Neural cell (in vitro differentiated cells): ENCODE measurements at regions not wholly inside any gene's neighbourhood (a gene's known extent, or its start where the extent isn't known, plus 50 kb on each side); places are given as distances from the start of the nearest gene placed in this dataset.

Experiments used
- H2AFZ ChIP-seq: fragments of 200-600, 300-800 bp; sonication (generic), shearing (Covaris generic); 2 replicates; pipeline ENCODE4 v1.6.0; 2014; ENCODE audit warnings: low read depth, mild to moderate bottlenecking, antibody characterized with exemption, low read length, moderate library complexity
- H3F3A ChIP-seq: fragments of 200-600 bp; shearing (Covaris generic); 2 replicates; pipeline ENCODE4 v1.6.1; 2016; ENCODE audit warnings: mild to moderate bottlenecking, moderate library complexity, mixed read lengths, antibody characterized with exemption, low read length; ENCODE audit not compliant: insufficient read depth, poor library complexity, severe bottlenecking
- H3K27ac ChIP-seq: fragments of 200-600, 300-800 bp; sonication (generic), shearing (Covaris generic); 2 replicates; pipeline ENCODE4 v1.5.1; 2014; ENCODE audit warnings: mild to moderate bottlenecking, low read length, moderate library complexity
- H3K27me3 ChIP-seq: fragments of 300-800, 200-600 bp; sonication (generic), shearing (Covaris generic); 2 replicates; pipeline ENCODE4 v1.6.0; 2014; ENCODE audit warnings: mild to moderate bottlenecking, low read depth, low read length, moderate library complexity; ENCODE audit not compliant: insufficient read depth
- H3K36me3 ChIP-seq: fragments of 300-800, 200-600 bp; sonication (generic), shearing (Covaris generic); 2 replicates; pipeline ENCODE4 v1.5.1; 2014; ENCODE audit warnings: mild to moderate bottlenecking, antibody characterized with exemption, low read length, moderate library complexity; ENCODE audit not compliant: insufficient read depth
- H3K4me2 ChIP-seq: fragments of 300-800, 200-600 bp; sonication (generic), shearing (Covaris generic); 2 replicates; pipeline ENCODE4 v1.6.0; 2014; ENCODE audit warnings: mild to moderate bottlenecking, low read length
- H3K4me3 ChIP-seq: fragments of 300-800, 200-600 bp; sonication (generic), shearing (Covaris generic); 2 replicates; pipeline ENCODE4 v1.5.1; 2014; ENCODE audit warnings: mild to moderate bottlenecking, low read length, moderate library complexity
- H3K79me2 ChIP-seq: fragments of 200-600 bp; shearing (Covaris generic); replicated peaks from 2 replicates; pipeline ENCODE4 v1.6.0; 2014; ENCODE audit warnings: mild to moderate bottlenecking, low read length, moderate library complexity; ENCODE audit not compliant: insufficient read depth
- H3K9ac ChIP-seq: fragments of 300-800, 200-600 bp; sonication (generic), shearing (Covaris generic); 2 replicates; pipeline ENCODE4 v1.6.1; 2016; ENCODE audit warnings: mild to moderate bottlenecking, low read length, mixed read lengths
- H3K9me2 ChIP-seq: fragments of 200-600 bp; shearing (Covaris generic); 2 replicates; pipeline ENCODE4 v1.6.1; 2016; ENCODE audit warnings: mild to moderate bottlenecking, low read length, mixed read lengths; ENCODE audit not compliant: insufficient read depth
- H3K9me3 ChIP-seq: fragments of 200-600, 300-800 bp; sonication (generic), shearing (Covaris generic); 2 replicates; pipeline ENCODE4 v1.6.1; 2016; ENCODE audit warnings: mild to moderate bottlenecking, mixed run types, low read length, moderate library complexity, mixed read lengths
- H4K20me1 ChIP-seq: fragments of 200-600 bp; shearing (Covaris generic); 2 replicates; pipeline ENCODE4 v1.6.1; 2016; ENCODE audit warnings: mild to moderate bottlenecking, mixed run types; ENCODE audit not compliant: insufficient read depth
- EP300 ChIP-seq: fragments of 450-650 bp; conservative IDR thresholded peaks from 2 replicates; pipeline ENCODE4 v1.6.1; 2014; ENCODE audit warnings: antibody characterized with exemption, mild to moderate bottlenecking, moderate library complexity; ENCODE audit not compliant: poor library complexity, severe bottlenecking
- EZH2 ChIP-seq: fragments of 200-600, 300-800 bp; shearing (Covaris generic), sonication (generic); IDR thresholded peaks from 2 replicates; pipeline ENCODE4 v1.6.1; 2014; ENCODE audit warnings: antibody characterized with exemption, low read length, borderline replicate concordance, mild to moderate bottlenecking; ENCODE audit not compliant: insufficient read depth, poor library complexity, severe bottlenecking
- MXI1 ChIP-seq: fragments of 450-650 bp; conservative IDR thresholded peaks from 2 replicates; pipeline ENCODE4 v1.6.1; 2014; ENCODE audit warnings: antibody characterized with exemption, mild to moderate bottlenecking; ENCODE audit not compliant: poor library complexity, severe bottlenecking
- POLR2AphosphoS5 ChIP-seq: IDR thresholded peaks from 2 replicates; pipeline ENCODE4 v1.6.1; 2012
- RAD21 ChIP-seq: fragments of 450-650 bp; conservative IDR thresholded peaks from 2 replicates; pipeline ENCODE4 v1.6.1; 2014; ENCODE audit warnings: antibody characterized with exemption, mild to moderate bottlenecking, moderate library complexity
- SMC3 ChIP-seq: fragments of 450-650 bp; conservative IDR thresholded peaks from 2 replicates; pipeline ENCODE4 v1.6.1; 2014; ENCODE audit warnings: antibody characterized with exemption, mild to moderate bottlenecking, moderate library complexity; ENCODE audit not compliant: poor library complexity
- TAF1 ChIP-seq: IDR thresholded peaks from 2 replicates; pipeline ENCODE4 v1.6.1; 2012; ENCODE audit warnings: low read depth
- TF ChIP-seq, protein P1 (sequence below): IDR thresholded peaks from 2 replicates; pipeline ENCODE4 v1.6.1; 2012; ENCODE audit warnings: borderline replicate concordance
- TF ChIP-seq, protein P2 (sequence below): fragments of 450-650 bp; IDR thresholded peaks from 2 replicates; pipeline ENCODE4 v1.5.1; 2014; ENCODE audit warnings: antibody characterized with exemption, mild to moderate bottlenecking, moderate library complexity; ENCODE audit not compliant: poor library complexity, severe bottlenecking

DNA sequence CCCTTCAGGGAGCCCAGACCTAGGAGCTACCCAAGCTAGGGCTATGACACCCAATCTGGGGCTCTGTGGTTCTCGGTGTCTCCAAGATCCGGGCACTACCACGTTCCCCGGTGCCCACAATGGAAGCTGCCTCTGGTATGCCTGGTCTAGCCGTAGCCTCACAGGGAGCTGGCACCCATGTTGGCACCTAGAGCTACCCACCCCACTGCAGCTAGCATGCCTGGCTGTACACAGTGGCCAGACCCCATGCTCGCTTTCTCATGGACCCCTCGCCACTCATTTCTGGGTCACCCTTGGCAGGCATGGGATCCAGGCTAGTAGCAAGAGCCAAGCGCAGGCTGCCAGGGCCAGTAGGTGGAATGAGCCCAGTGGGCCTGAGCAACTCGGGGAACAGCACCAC lies 109.0 kb downstream of the CYLC2 start:
- no peaks in the 10 kb centered on the region for H3K79me2 ChIP-seq
- H3K36me3 ChIP-seq: no peaks in the 10 kb centered on the region
- TF ChIP-seq EP300 (no peak), MXI1 (no peak), SMC3 (no peak), POLR2AphosphoS5 (no peak), TAF1 (no peak), RAD21 (no peak), EZH2 (no peak)
- TF ChIP-seq, protein P1, sequence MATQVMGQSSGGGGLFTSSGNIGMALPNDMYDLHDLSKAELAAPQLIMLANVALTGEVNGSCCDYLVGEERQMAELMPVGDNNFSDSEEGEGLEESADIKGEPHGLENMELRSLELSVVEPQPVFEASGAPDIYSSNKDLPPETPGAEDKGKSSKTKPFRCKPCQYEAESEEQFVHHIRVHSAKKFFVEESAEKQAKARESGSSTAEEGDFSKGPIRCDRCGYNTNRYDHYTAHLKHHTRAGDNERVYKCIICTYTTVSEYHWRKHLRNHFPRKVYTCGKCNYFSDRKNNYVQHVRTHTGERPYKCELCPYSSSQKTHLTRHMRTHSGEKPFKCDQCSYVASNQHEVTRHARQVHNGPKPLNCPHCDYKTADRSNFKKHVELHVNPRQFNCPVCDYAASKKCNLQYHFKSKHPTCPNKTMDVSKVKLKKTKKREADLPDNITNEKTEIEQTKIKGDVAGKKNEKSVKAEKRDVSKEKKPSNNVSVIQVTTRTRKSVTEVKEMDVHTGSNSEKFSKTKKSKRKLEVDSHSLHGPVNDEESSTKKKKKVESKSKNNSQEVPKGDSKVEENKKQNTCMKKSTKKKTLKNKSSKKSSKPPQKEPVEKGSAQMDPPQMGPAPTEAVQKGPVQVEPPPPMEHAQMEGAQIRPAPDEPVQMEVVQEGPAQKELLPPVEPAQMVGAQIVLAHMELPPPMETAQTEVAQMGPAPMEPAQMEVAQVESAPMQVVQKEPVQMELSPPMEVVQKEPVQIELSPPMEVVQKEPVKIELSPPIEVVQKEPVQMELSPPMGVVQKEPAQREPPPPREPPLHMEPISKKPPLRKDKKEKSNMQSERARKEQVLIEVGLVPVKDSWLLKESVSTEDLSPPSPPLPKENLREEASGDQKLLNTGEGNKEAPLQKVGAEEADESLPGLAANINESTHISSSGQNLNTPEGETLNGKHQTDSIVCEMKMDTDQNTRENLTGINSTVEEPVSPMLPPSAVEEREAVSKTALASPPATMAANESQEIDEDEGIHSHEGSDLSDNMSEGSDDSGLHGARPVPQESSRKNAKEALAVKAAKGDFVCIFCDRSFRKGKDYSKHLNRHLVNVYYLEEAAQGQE: no peak
- TF ChIP-seq, protein P2, sequence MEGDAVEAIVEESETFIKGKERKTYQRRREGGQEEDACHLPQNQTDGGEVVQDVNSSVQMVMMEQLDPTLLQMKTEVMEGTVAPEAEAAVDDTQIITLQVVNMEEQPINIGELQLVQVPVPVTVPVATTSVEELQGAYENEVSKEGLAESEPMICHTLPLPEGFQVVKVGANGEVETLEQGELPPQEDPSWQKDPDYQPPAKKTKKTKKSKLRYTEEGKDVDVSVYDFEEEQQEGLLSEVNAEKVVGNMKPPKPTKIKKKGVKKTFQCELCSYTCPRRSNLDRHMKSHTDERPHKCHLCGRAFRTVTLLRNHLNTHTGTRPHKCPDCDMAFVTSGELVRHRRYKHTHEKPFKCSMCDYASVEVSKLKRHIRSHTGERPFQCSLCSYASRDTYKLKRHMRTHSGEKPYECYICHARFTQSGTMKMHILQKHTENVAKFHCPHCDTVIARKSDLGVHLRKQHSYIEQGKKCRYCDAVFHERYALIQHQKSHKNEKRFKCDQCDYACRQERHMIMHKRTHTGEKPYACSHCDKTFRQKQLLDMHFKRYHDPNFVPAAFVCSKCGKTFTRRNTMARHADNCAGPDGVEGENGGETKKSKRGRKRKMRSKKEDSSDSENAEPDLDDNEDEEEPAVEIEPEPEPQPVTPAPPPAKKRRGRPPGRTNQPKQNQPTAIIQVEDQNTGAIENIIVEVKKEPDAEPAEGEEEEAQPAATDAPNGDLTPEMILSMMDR: no peak
- no peaks in the 10 kb centered on the region for H3F3A ChIP-seq
- H2AFZ ChIP-seq: no peak overlapping the region
- no peaks in the 10 kb centered on the region for H3K27me3 ChIP-seq
- no peaks in the 10 kb centered on the region for H4K20me1 ChIP-seq
- no peak overlapping the region for H3K4me2 ChIP-seq
- H3K4me3 ChIP-seq: no peak overlapping the region
- H3K9ac ChIP-seq: no peak overlapping the region
- no peaks in the 10 kb centered on the region for H3K9me2 ChIP-seq
- no peak overlapping the region for H3K27ac ChIP-seq
- no peaks in the 10 kb centered on the region for H3K9me3 ChIP-seq

DNA sequence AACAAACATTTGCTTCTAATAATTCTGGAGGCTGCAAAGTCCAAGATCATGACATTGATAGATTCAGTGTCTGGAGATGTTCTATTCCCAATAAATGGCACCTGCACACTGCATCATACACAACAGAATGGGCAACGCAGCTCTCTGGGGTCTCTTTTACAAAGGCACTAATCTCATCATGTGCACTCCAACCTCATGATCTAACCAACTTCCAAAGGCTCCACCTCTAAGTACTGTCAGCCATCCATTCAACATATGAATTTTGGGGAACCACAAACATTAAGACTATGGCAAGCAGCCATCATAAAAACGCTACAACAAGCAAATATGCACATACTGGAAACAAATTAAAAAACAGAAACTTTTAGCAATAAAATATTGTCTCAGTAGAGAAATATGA lies 121.1 kb downstream of the CYLC2 start:
- no peaks in the 10 kb centered on the region for H4K20me1 ChIP-seq
- TF ChIP-seq POLR2AphosphoS5: no peak
- TF ChIP-seq, protein P1: no peak
- no peak for TF ChIP-seq EP300
- H3K4me3 ChIP-seq: no peak overlapping the region
- no peaks in the 10 kb centered on the region for H3K36me3 ChIP-seq
- no peaks in the 10 kb centered on the region for H3K9me2 ChIP-seq
- H3K9ac ChIP-seq: no peak overlapping the region
- no peaks in the 10 kb centered on the region for H3F3A ChIP-seq
- no peaks in the 10 kb centered on the region for H3K9me3 ChIP-seq
- no peaks in the 10 kb centered on the region for H3K27me3 ChIP-seq
- H2AFZ ChIP-seq: no peak overlapping the region
- H3K4me2 ChIP-seq: no peak overlapping the region
- H3K79me2 ChIP-seq: no peaks in the 10 kb centered on the region
- no peak overlapping the region for H3K27ac ChIP-seq
